Glutamatergic neuron (in vitro differentiated cells): ENCODE measurements at regions not wholly inside any gene's neighbourhood (a gene's known extent, or its start where the extent isn't known, plus 50 kb on each side); places are given as distances from the start of the nearest gene placed in this dataset.

ENCODE experiments used
- DNase-seq: peaks from one replicate; pipeline ENCODE4 v3.0.0; 2022
- H3K27ac Mint-ChIP-seq: one replicate; pipeline ENCODE4 v1.8.0; 2020; ENCODE audit warnings: mild to moderate bottlenecking, mixed read lengths, inconsistent platforms; ENCODE audit not compliant: unreplicated experiment
- H3K27me3 Mint-ChIP-seq: one replicate; pipeline ENCODE4 v1.8.0; 2020; ENCODE audit warnings: mild to moderate bottlenecking, moderate library complexity, mixed read lengths, inconsistent platforms; ENCODE audit not compliant: unreplicated experiment
- H3K36me3 Mint-ChIP-seq: one replicate; pipeline ENCODE4 v1.8.0; 2020; ENCODE audit warnings: mild to moderate bottlenecking, mixed read lengths, inconsistent platforms; ENCODE audit not compliant: unreplicated experiment
- H3K4me1 Mint-ChIP-seq: one replicate; pipeline ENCODE4 v1.8.0; 2020; ENCODE audit warnings: mild to moderate bottlenecking, low read depth, mixed read lengths, inconsistent platforms; ENCODE audit not compliant: unreplicated experiment
- H3K4me3 Mint-ChIP-seq: one replicate; pipeline ENCODE4 v1.8.0; 2020; ENCODE audit warnings: mild to moderate bottlenecking, mixed read lengths, inconsistent platforms; ENCODE audit not compliant: unreplicated experiment
- H3K9me3 Mint-ChIP-seq: one replicate; pipeline ENCODE4 v1.8.0; 2020; ENCODE audit warnings: mild to moderate bottlenecking, moderate library complexity, mixed read lengths, inconsistent platforms; ENCODE audit not compliant: unreplicated experiment
- TF ChIP-seq, protein P1 (sequence below): fragments of 200-600 bp; sonication (generic); IDR thresholded peaks from one replicate; pipeline ENCODE4 v1.5.0; 2021; ENCODE audit not compliant: partially characterized antibody, unreplicated experiment

DNA sequence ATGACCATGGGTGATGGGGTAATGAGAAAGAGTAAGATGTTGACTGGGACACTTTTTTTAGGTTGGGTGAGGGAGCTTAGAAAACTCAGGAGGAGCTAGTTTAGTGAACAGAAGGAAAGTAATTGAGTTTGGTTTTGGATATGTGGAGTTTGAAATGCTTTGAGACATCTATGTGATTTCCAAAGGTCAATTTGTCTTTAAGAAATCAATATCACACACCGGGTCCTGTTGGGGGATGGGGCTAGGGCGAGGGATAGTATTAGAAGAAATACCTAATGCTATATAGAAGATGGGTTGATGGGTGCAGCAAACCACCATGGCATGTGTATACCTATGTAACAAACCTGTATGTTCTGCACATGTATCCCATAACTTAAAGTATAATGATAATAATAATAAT, 118.4 kb downstream of the ASCL1 start:
- TF ChIP-seq, protein P1, sequence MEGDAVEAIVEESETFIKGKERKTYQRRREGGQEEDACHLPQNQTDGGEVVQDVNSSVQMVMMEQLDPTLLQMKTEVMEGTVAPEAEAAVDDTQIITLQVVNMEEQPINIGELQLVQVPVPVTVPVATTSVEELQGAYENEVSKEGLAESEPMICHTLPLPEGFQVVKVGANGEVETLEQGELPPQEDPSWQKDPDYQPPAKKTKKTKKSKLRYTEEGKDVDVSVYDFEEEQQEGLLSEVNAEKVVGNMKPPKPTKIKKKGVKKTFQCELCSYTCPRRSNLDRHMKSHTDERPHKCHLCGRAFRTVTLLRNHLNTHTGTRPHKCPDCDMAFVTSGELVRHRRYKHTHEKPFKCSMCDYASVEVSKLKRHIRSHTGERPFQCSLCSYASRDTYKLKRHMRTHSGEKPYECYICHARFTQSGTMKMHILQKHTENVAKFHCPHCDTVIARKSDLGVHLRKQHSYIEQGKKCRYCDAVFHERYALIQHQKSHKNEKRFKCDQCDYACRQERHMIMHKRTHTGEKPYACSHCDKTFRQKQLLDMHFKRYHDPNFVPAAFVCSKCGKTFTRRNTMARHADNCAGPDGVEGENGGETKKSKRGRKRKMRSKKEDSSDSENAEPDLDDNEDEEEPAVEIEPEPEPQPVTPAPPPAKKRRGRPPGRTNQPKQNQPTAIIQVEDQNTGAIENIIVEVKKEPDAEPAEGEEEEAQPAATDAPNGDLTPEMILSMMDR = no peak
- H3K27ac Mint-ChIP-seq = no peak overlapping the region
- no peak for DNase-seq
- H3K4me3 Mint-ChIP-seq = no peak overlapping the region
- H3K36me3 Mint-ChIP-seq = no peaks in the 10 kb centered on the region
- no peaks in the 10 kb centered on the region for H3K27me3 Mint-ChIP-seq
- H3K4me1 Mint-ChIP-seq = no peaks in the 10 kb centered on the region
- no peaks in the 10 kb centered on the region for H3K9me3 Mint-ChIP-seq

DNA sequence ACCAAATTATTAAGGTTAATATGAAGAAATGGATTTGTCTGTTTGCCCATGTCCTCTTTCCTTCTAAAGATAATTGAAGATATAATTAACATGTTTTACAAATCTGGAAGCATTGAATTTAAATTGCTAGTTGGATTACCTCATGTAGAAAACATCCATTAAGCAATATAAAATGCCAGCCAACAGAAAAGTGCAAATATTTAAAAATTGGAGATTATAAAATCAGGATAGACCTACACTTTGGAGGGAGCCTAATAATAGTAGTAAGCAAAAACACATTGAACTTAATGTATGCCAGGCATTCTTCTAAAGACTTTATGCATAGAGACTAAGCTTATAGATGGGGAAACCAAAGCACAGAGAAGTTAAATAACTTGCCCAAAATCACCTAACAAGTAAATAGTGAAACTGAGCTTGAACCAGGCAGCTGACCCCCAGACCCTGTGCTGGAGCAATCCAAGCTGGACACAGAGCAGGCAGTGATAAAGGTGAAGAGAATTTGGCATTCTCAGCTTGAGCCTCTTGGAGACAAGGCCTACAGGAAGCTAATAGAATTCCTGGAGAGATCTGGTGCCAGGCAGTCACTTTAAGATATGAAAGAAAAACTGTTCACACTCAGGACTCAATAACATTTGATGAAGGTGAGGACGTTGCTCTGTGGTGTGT, 119.8 kb downstream of the ASCL1 start:
- Mint-ChIP-seq H3K36me3 (no peaks in the 10 kb centered on the region), H3K27ac (no peak overlapping the region), H3K4me3 (no peak overlapping the region), H3K4me1 (no peaks in the 10 kb centered on the region), H3K9me3 (no peaks in the 10 kb centered on the region), H3K27me3 (no peaks in the 10 kb centered on the region)
- TF ChIP-seq, protein P1 = no peak
- DNase-seq = no peak

DNA sequence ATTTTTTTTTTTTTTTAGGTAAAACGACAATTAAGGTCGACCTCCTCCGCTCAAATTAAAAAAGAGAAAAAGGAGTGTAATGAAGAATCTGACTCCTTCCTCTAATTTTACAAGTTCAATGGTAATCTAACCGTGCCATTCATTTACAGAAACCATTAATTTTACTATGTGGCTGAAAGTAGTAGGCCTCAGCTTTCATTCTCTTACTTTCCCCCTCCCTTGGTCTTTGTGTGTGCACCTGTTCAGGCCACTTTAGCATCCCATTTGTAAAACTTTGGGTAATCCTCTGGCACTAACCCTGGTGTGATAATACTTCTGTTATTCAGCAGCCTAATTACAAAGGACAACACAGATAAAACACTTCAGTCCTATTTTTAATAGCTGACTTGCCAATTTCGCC, 128.1 kb downstream of the ASCL1 start:
- no peak for DNase-seq
- Mint-ChIP-seq H3K36me3 (no peaks in the 10 kb centered on the region), H3K4me1 (no peaks in the 10 kb centered on the region), H3K27me3 (no peaks in the 10 kb centered on the region), H3K9me3 (no peaks in the 10 kb centered on the region), H3K4me3 (no peak overlapping the region), H3K27ac (no peak overlapping the region)
- TF ChIP-seq, protein P1 = no peak

DNA sequence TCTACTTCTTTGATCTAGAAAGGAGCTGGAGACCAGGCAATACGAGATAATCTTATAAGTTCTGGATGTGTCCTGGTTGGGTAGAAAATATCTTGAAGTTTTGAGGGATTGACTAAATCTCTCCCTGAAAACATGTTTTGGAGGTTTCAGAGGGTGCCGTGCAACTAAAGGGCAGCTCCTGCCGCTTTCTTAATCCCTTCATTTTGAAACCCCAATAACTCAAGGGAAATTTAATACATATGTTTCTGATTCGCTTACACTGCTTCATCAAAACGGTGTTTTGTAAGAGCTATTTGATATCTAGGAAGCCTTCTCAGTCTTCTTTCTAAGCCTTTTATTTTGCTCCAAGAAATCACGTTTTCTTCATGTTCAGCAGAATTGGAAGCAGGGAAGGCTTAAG, 129.0 kb downstream of the ASCL1 start:
- no peak for DNase-seq
- no peaks in the 10 kb centered on the region for H3K4me1 Mint-ChIP-seq
- H3K4me3 Mint-ChIP-seq = no peak overlapping the region
- TF ChIP-seq, protein P1 = no peak
- no peaks in the 10 kb centered on the region for H3K9me3 Mint-ChIP-seq
- no peaks in the 10 kb centered on the region for H3K36me3 Mint-ChIP-seq
- no peak overlapping the region for H3K27ac Mint-ChIP-seq
- no peaks in the 10 kb centered on the region for H3K27me3 Mint-ChIP-seq

DNA sequence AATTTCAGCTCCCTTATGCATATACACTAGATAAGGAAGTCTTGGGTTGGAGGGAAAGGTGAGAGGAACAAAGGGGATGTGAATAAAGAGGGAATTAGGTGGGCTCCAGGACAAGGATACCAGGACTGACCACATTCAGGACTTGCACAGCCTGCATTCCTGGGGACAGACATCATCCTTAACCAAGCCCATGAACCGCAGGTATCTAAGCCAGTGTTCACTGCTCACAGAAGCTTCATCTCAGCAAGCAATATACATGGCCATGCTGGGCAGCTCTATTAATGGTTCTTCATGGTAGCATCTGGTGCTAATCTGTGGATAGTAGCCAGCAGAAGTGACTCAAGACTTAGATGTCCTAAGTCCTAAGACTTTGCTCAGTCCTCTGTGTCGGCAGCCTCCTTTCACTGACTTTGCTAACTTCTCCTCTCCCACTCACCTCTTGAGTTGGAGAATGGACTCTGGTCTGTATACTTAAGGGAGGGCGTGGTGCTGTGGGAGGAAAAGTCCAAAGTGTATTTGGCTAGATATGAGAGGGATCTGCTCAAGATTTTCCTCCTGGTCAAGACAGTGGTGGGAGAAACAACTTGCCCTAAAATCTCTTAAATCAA, 136.1 kb downstream of the ASCL1 start:
- Mint-ChIP-seq H3K27ac (no peak overlapping the region), H3K36me3 (no peaks in the 10 kb centered on the region), H3K4me1 (peaks cover 3% of the 10 kb centered on the region), H3K4me3 (no peak overlapping the region), H3K27me3 (no peaks in the 10 kb centered on the region), H3K9me3 (no peaks in the 10 kb centered on the region)
- no peak for DNase-seq
- TF ChIP-seq, protein P1 = no peak
